CD1c-positive myeloid dendritic cell (primary cell): ENCODE measurements at regions not wholly inside any gene's neighbourhood (a gene's known extent, or its start where the extent isn't known, plus 50 kb on each side); places are given as distances from the start of the nearest gene placed in this dataset.

Experiments
- DNase-seq: peaks from one replicate; pipeline ENCODE4 v3.0.0-alpha.2; 2016; ENCODE audit errors: extremely low spot score

GRCh38 chr20:11826334-11826733, 91.4 kb upstream of the BTBD3 start:
- DNase-seq: no peak

GRCh38 chr20:11832397-11832796, 85.3 kb upstream of the BTBD3 start:
- no peak for DNase-seq

GRCh38 chr20:11832851-11833250, 84.8 kb upstream of the BTBD3 start:
- DNase-seq: no peak

GRCh38 chr20:11833825-11834224, 83.9 kb upstream of the BTBD3 start:
- no peak for DNase-seq

GRCh38 chr20:11838076-11838636, 79.5 kb upstream of the BTBD3 start:
- DNase-seq: no peak

- DNase-seq: no peak
Observed at GRCh38 chr20:11841972-11842461, 75.7 kb upstream of the BTBD3 start.

- no peak for DNase-seq
Observed at GRCh38 chr20:11843289-11843688, 74.4 kb upstream of the BTBD3 start.

GRCh38 chr20:11844691-11845090, 73.0 kb upstream of the BTBD3 start:
- no peak for DNase-seq

GRCh38 chr20:11845340-11845739, 72.4 kb upstream of the BTBD3 start:
- no peak for DNase-seq

GRCh38 chr20:11846131-11846530, 71.6 kb upstream of the BTBD3 start:
- DNase-seq: no peak

GRCh38 chr20:11847827-11848226, 69.9 kb upstream of the BTBD3 start:
- DNase-seq: no peak

GRCh38 chr20:11849270-11849915, 68.3 kb upstream of the BTBD3 start:
- DNase-seq: no peak

- no peak for DNase-seq
Observed at GRCh38 chr20:11849976-11850670, 67.6 kb upstream of the BTBD3 start.

GRCh38 chr20:11850901-11851300, 66.8 kb upstream of the BTBD3 start:
- no peak for DNase-seq

GRCh38 chr20:11851646-11852045, 66.0 kb upstream of the BTBD3 start:
- DNase-seq: no peak

GRCh38 chr20:11852189-11852588, 65.5 kb upstream of the BTBD3 start:
- no peak for DNase-seq

GRCh38 chr20:11852811-11853210, 64.9 kb upstream of the BTBD3 start:
- DNase-seq: no peak

GRCh38 chr20:11853359-11853758, 64.3 kb upstream of the BTBD3 start:
- no peak for DNase-seq

GRCh38 chr20:11861479-11861878, 56.2 kb upstream of the BTBD3 start:
- no peak for DNase-seq

GRCh38 chr20:11867291-11867919, 50.3 kb upstream of the BTBD3 start:
- DNase-seq: no peak
